C4-2B (cell line): ENCODE measurements at regions not wholly inside any gene's neighbourhood (a gene's known extent, or its start where the extent isn't known, plus 50 kb on each side); places are given as distances from the start of the nearest gene placed in this dataset.

Experiments
- H3K27ac ChIP-seq: fragments of 450-650 bp; 2 replicates; pipeline ENCODE4 v1.5.1; 2017
- CTCF ChIP-seq: fragments of 450-650 bp; conservative IDR thresholded peaks from 2 replicates; pipeline ENCODE4 v1.5.1; 2017; ENCODE audit warnings: mild to moderate bottlenecking
- ZFX ChIP-seq: fragments of 450-650 bp; IDR thresholded peaks from 2 replicates; pipeline ENCODE4 v1.6.1; 2017

GRCh38 chr2:34844629-34845028 is 1245.5 kb upstream of the FAM98A start:
- TF ChIP-seq CTCF (no peak), ZFX (no peak)
- no peak overlapping the region for H3K27ac ChIP-seq

- H3K27ac ChIP-seq, result no peak overlapping the region
- no peak for TF ChIP-seq ZFX
- TF ChIP-seq CTCF, result no peak
These were observed 1239.3 kb upstream of the FAM98A start for GRCh38 chr2:34838408-34838807.

GRCh38 chr2:34836361-34836760 is 1237.3 kb upstream of the FAM98A start:
- no peak for TF ChIP-seq CTCF
- no peak for TF ChIP-seq ZFX
- no peak overlapping the region for H3K27ac ChIP-seq

- TF ChIP-seq CTCF (no peak), ZFX (no peak)
These were observed 1232.0 kb upstream of the FAM98A start for GRCh38 chr2:34831096-34831495.

GRCh38 chr2:34828481-34828880 is 1229.4 kb upstream of the FAM98A start:
- TF ChIP-seq CTCF, result no peak

More at GRCh38 chr2:34831096-34831495, 1232.0 kb upstream of the FAM98A start:
- H3K27ac ChIP-seq, result no peak overlapping the region

GRCh38 chr2:34827398-34827797 is 1228.3 kb upstream of the FAM98A start:
- TF ChIP-seq ZFX, result no peak
- TF ChIP-seq CTCF, result no peak
- H3K27ac ChIP-seq, result no peak overlapping the region

More at GRCh38 chr2:34828481-34828880, 1229.4 kb upstream of the FAM98A start:
- H3K27ac ChIP-seq, result no peak overlapping the region

- TF ChIP-seq ZFX, result no peak
- no peak for TF ChIP-seq CTCF
- no peak overlapping the region for H3K27ac ChIP-seq
These were observed 1226.6 kb upstream of the FAM98A start for GRCh38 chr2:34825686-34826085.
